ENCODE measurements at regions not wholly inside any gene's neighbourhood (a gene's known extent, or its start where the extent isn't known, plus 50 kb on each side); places are given as distances from the start of the nearest gene placed in this dataset.
A peak's percentile ranks its signal among the peaks of the same experiment; 100 is the strongest.

GRCh38 chr15:94626949-94627348 is 395.6 kb downstream of the MCTP2 start:
- no peak overlapping the region for H3K4me3 ChIP-seq
- no peaks in the 10 kb centered on the region for H3K9me3 ChIP-seq
- no peaks in the 10 kb centered on the region for H3K36me3 ChIP-seq
- no peaks in the 10 kb centered on the region for H3K27me3 ChIP-seq
- TF ChIP-seq Cebpa-rat (IDR thresholded peaks at IDR 0.05) = no peak
- no peak overlapping the region for H3K4me2 ChIP-seq
- H3K27ac ChIP-seq = no peak overlapping the region
- no peaks in the 10 kb centered on the region for H4K20me1 ChIP-seq
- no peak overlapping the region for H3K9ac ChIP-seq
- H3K4me1 ChIP-seq = peaks cover 8% of the 10 kb centered on the region

DNA sequence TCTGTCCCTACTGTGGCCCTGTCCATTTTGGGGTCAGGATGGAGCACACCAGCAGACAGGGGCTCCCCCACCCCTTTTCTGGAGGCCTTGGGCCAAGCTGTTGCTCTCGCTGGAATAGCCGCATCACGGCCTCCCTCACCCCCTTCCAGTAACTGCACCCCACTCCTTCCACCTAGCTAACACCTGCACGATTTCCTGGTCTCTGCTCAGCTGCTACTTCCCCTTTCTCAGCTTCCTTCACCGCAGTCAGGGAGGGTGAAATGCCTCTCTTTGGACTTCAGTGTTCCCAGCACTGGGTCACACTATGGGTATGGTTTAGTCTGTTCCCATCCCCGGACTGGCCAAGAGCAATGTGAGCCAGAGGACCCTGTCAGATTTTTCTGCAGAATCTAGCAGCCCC is 400.2 kb downstream of the MCTP2 start:
- TF ChIP-seq Cebpa-rat (IDR thresholded peaks at IDR 0.05) = no peak
- no peak overlapping the region for H3K4me3 ChIP-seq
- no peaks in the 10 kb centered on the region for H4K20me1 ChIP-seq

DNA sequence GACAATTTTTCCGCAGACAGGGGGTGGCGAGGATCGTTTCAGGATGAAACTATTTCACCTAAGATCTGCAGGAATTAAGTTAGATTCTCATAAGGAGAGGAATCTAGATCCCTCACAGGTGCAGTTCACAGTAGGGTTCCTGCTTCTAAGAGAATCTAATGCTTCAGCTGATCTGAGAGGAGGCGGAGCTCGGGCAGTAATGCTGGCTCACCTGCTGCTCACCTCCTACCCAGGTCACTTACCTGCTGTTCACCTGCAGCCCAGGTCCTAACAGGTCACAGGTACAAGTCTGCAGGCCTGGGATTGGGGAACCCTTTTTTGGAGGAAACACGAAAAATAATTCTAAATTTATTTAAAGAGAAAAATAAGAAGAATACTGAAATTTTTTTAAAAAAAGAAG is 406.8 kb downstream of the MCTP2 start:
- H3K27me3 ChIP-seq = no peaks in the 10 kb centered on the region
- H3K4me3 ChIP-seq = no peak overlapping the region
- H3K9ac ChIP-seq = no peak overlapping the region
- H4K20me1 ChIP-seq = no peaks in the 10 kb centered on the region
- no peak for TF ChIP-seq Cebpa-rat (IDR thresholded peaks at IDR 0.05)
- H3K4me1 ChIP-seq = no peaks in the 10 kb centered on the region
- no peaks in the 10 kb centered on the region for H3K36me3 ChIP-seq
- H3K9me3 ChIP-seq = no peaks in the 10 kb centered on the region
- H3K27ac ChIP-seq = no peak overlapping the region
- H3K4me2 ChIP-seq = no peak overlapping the region

More for the DNA sequence above, 400.2 kb downstream of the MCTP2 start:
- H3K27ac ChIP-seq = no peak overlapping the region
- no peak overlapping the region for H3K9ac ChIP-seq
- H3K4me2 ChIP-seq = peak overlapping the region; percentile 46; the same call in 1 of the 2 replicates
- no peaks in the 10 kb centered on the region for H3K9me3 ChIP-seq
- peaks cover 8% of the 10 kb centered on the region for H3K4me1 ChIP-seq
- no peaks in the 10 kb centered on the region for H3K36me3 ChIP-seq
- no peaks in the 10 kb centered on the region for H3K27me3 ChIP-seq

DNA sequence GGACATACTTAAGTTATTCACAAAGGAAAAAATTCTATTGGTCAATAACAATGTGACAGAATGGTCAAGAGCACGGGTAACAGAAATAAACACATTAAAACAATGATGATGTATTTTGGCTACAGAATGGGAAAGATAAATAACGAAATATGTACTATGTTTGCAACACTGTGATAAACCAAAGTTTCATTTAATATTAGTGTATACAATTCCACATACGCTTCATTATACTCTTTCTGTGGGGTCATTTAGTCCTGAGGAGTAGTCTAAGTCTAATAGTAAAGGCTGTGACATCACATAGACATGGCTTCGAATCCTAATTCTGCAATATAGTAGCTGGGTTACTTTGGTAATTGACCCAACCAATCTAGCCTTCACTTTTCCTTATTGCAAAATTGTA is 408.3 kb downstream of the MCTP2 start:
- no peak overlapping the region for H3K4me3 ChIP-seq
- no peaks in the 10 kb centered on the region for H3K4me1 ChIP-seq
- H3K27me3 ChIP-seq = no peaks in the 10 kb centered on the region
- no peak overlapping the region for H3K27ac ChIP-seq
- no peak overlapping the region for H3K4me2 ChIP-seq
- no peaks in the 10 kb centered on the region for H3K36me3 ChIP-seq
- H3K9ac ChIP-seq = no peak overlapping the region
- H3K9me3 ChIP-seq = no peaks in the 10 kb centered on the region
- no peaks in the 10 kb centered on the region for H4K20me1 ChIP-seq
- no peak for TF ChIP-seq Cebpa-rat (IDR thresholded peaks at IDR 0.05)

DNA sequence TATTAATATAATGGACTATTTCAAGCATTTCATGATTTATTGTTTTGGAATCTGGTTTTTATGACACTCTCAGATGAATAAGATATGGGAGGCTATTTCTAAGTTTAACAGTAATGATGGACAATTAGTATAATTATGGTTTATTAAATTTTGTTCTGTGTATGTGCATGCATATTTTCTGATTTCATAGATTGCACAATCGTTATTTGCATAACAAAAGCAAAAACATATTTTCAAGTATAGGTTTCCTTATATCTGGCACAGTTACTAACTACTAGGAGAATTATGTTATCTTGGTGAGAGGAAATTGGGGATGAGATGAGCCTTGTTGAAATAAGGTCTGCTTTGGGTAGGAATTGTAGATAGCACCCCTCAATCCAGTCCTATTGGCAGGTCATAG is 413.1 kb downstream of the MCTP2 start:
- no peaks in the 10 kb centered on the region for H3K9me3 ChIP-seq
- H3K9ac ChIP-seq = no peak overlapping the region
- H4K20me1 ChIP-seq = no peaks in the 10 kb centered on the region
- H3K27ac ChIP-seq = no peak overlapping the region
- TF ChIP-seq Cebpa-rat (IDR thresholded peaks at IDR 0.05) = no peak
- no peak overlapping the region for H3K4me3 ChIP-seq
- H3K36me3 ChIP-seq = no peaks in the 10 kb centered on the region
- no peaks in the 10 kb centered on the region for H3K27me3 ChIP-seq
- H3K4me1 ChIP-seq = no peaks in the 10 kb centered on the region
- no peak overlapping the region for H3K4me2 ChIP-seq

- no peak overlapping the region for H3K9ac ChIP-seq
- H3K9me3 ChIP-seq = no peaks in the 10 kb centered on the region
- H3K27me3 ChIP-seq = no peaks in the 10 kb centered on the region
- no peaks in the 10 kb centered on the region for H3K4me1 ChIP-seq
- no peak overlapping the region for H3K4me2 ChIP-seq
- H3K27ac ChIP-seq = no peak overlapping the region
- H4K20me1 ChIP-seq = no peaks in the 10 kb centered on the region
- no peaks in the 10 kb centered on the region for H3K36me3 ChIP-seq
- TF ChIP-seq Cebpa-rat (IDR thresholded peaks at IDR 0.05) = no peak
- H3K4me3 ChIP-seq = no peak overlapping the region
These were observed 421.7 kb downstream of the MCTP2 start for GRCh38 chr15:94653071-94653470.

- H3K36me3 ChIP-seq = no peaks in the 10 kb centered on the region
- H3K27ac ChIP-seq = no peak overlapping the region
- TF ChIP-seq Cebpa-rat (IDR thresholded peaks at IDR 0.05) = no peak
- no peak overlapping the region for H3K4me2 ChIP-seq
- H3K9me3 ChIP-seq = no peaks in the 10 kb centered on the region
- no peak overlapping the region for H3K4me3 ChIP-seq
- H4K20me1 ChIP-seq = no peaks in the 10 kb centered on the region
- H3K27me3 ChIP-seq = no peaks in the 10 kb centered on the region
- H3K9ac ChIP-seq = no peak overlapping the region
- no peaks in the 10 kb centered on the region for H3K4me1 ChIP-seq
These were observed 424.0 kb downstream of the MCTP2 start for GRCh38 chr15:94655249-94655880.

DNA sequence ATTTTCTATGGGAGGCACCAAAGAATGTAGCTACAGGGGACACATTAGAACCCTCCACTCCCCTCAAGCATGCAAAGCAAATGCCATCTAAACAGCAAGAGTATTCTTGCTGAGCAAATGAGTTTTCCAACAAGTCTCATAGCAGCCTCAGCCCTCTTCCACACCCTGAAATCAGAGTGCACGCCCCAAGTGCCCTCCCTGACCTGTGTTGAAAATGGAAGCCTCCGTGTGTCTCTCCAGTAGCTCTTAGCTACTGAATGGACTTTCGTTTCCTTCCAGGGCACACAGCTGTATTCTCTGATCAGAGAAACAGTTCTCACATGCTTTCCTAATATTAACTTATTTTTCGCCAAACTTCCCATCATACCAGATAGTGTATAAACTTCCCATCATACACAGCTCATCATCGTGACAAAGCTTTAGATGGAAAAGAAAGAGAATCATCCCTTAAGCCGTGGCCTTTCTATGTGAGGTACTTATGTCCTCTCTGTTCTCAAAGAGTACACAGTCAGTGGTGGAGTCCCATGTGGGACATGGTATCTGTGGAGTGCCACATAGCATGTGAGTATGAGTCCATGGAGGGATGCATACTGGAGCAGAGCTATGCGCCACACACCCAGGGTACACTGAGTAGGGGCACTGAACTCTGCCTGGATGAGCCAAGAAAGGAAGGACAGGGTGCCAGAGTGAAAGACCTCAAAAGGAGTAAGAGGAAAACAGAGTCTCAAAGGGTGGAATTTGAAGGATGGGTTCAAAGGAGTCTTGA is 434.5 kb downstream of the MCTP2 start:
- no peak overlapping the region for H3K4me2 ChIP-seq
- no peak overlapping the region for H3K27ac ChIP-seq
- no peaks in the 10 kb centered on the region for H3K4me1 ChIP-seq
- no peak for TF ChIP-seq Cebpa-rat (IDR thresholded peaks at IDR 0.05)
- no peaks in the 10 kb centered on the region for H3K9me3 ChIP-seq
- H4K20me1 ChIP-seq = no peaks in the 10 kb centered on the region
- no peaks in the 10 kb centered on the region for H3K36me3 ChIP-seq
- no peaks in the 10 kb centered on the region for H3K27me3 ChIP-seq
- H3K9ac ChIP-seq = no peak overlapping the region
- no peak overlapping the region for H3K4me3 ChIP-seq

- no peak overlapping the region for H3K27ac ChIP-seq
- H3K4me3 ChIP-seq = no peak overlapping the region
- no peak overlapping the region for H3K4me2 ChIP-seq
- H3K9ac ChIP-seq = no peak overlapping the region
- TF ChIP-seq Cebpa-rat (IDR thresholded peaks at IDR 0.05) = no peak
- H3K9me3 ChIP-seq = no peaks in the 10 kb centered on the region
- H4K20me1 ChIP-seq = no peaks in the 10 kb centered on the region
- no peaks in the 10 kb centered on the region for H3K27me3 ChIP-seq
- no peaks in the 10 kb centered on the region for H3K36me3 ChIP-seq
- no peaks in the 10 kb centered on the region for H3K4me1 ChIP-seq
These were observed 435.2 kb downstream of the MCTP2 start for GRCh38 chr15:94666553-94666952.

GRCh38 chr15:94667109-94667508 is 435.7 kb downstream of the MCTP2 start:
- Histone ChIP-seq H3K4me2 (no peak overlapping the region), H3K4me1 (no peaks in the 10 kb centered on the region), H3K9me3 (no peaks in the 10 kb centered on the region), H4K20me1 (no peaks in the 10 kb centered on the region), H3K27me3 (no peaks in the 10 kb centered on the region), H3K9ac (no peak overlapping the region), H3K27ac (no peak overlapping the region), H3K36me3 (no peaks in the 10 kb centered on the region), H3K4me3 (no peak overlapping the region)
- TF ChIP-seq Cebpa-rat (IDR thresholded peaks at IDR 0.05) = no peak

All from BLaER1 (cell line).